ENCODE measurements at regions not wholly inside any gene's neighbourhood (a gene's known extent, or its start where the extent isn't known, plus 50 kb on each side); places are given as distances from the start of the nearest gene placed in this dataset.

DNA sequence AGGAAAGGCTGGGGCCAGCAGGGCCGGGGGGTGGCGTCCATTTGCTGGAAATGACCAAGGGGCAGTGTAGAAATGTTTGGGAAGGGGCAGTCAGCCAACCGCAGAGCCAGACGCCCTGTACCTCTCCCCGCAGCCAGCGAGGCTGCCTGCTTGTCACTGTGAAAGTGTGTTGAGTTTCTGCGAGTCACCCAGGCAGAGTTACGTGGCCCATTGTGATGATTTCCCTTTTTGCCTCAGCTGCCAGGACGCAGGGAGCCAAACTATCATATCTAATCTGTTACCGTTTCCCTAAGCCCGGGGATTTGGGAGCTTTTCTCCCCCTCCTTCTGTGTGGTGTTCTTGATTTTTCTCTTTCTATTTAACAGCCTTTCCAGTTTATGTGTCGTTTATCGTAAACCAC is 67.9 kb upstream of the STX16 start:
- TF ChIP-seq SIN3A (conservative IDR thresholded peaks at IDR 0.05 in 1 of 2, IDR thresholded peaks at IDR 0.05 in 1 of 2; ENCODE audit: low read depth in 1 of 2, low read length in 2 of 2): no peak
- TF ChIP-seq BCL11A (IDR thresholded peaks at IDR 0.05; ENCODE audit: low read depth in 2 of 2, low read length in 2 of 2): no peak
- TF ChIP-seq KDM5A (IDR thresholded peaks at IDR 0.05; ENCODE audit: low read length): no peak
- no peak for TF ChIP-seq YY1 (IDR thresholded peaks at IDR 0.05; ENCODE audit: low read depth, low read length)

Data from H1 (cell line).